ENCODE measurements at regions not wholly inside any gene's neighbourhood (a gene's known extent, or its start where the extent isn't known, plus 50 kb on each side); places are given as distances from the start of the nearest gene placed in this dataset.

DNA sequence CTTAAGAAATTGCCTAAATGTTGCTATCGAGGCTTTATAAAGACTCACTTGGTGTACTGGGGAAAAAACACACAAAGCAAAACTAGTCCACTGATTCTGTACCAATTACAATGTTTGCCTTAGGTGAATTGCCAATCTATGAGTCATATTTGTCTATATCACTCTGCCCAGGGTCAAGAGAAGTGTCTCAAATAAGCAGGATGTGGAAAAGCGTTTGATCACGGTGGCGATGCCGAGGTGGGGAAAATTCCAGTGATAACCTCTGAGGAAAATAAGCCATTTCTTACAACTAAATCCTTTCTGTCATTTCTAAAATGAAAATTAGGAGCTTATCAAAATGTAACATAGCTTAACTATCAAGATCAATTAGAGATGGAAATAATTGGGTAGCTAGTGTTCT lies 148.6 kb upstream of the DIO3 start:
- Histone ChIP-seq H3K4me3 (ENCODE audit: low read depth, low read length) (no peak overlapping the region), H3K79me2 (ENCODE audit: control insufficient read depth, insufficient read depth, low read length, unreplicated experiment) (no peaks in the 10 kb centered on the region), H3K27ac (ENCODE audit: low read depth, low read length) (no peak overlapping the region), H3K27me3 (ENCODE audit: insufficient read depth, low read length) (peaks cover 32% of the 10 kb centered on the region), H3K4me1 (ENCODE audit: control insufficient read depth, insufficient read depth, low read length, unreplicated experiment) (peaks cover 10% of the 10 kb centered on the region), H3K36me3 (ENCODE audit: insufficient read depth, low read length) (no peaks in the 10 kb centered on the region), H2AFZ (ENCODE audit: low read length, unreplicated experiment) (no peak overlapping the region)

DNA sequence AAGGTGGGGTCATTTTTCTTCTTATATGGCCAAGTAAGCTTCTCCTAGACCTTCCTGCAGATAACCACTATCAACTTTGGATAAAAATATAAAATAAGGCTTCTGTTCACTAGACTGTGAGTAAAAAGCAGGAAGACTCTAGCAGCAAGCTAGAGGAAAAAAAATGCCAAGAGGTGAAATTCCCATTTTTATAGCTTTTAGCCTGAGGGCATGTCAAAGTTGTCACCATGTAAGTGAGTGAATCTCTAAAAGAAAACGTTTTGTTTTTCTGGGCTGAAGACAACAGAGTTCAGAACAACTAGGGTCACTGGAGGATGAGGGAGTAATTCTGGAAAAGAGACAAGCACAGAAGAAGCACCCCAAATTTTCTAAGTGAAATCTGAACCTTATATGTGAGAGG lies 143.9 kb upstream of the DIO3 start:
- no peak overlapping the region for H3K4me3 ChIP-seq (ENCODE audit: low read depth, low read length)
- H3K79me2 ChIP-seq (ENCODE audit: control insufficient read depth, insufficient read depth, low read length, unreplicated experiment): no peaks in the 10 kb centered on the region
- no peak overlapping the region for H2AFZ ChIP-seq (ENCODE audit: low read length, unreplicated experiment)
- H3K36me3 ChIP-seq (ENCODE audit: insufficient read depth, low read length): no peaks in the 10 kb centered on the region
- no peak overlapping the region for H3K27ac ChIP-seq (ENCODE audit: low read depth, low read length)
- peaks cover 41% of the 10 kb centered on the region for H3K27me3 ChIP-seq (ENCODE audit: insufficient read depth, low read length)
- H3K4me1 ChIP-seq (ENCODE audit: control insufficient read depth, insufficient read depth, low read length, unreplicated experiment): no peaks in the 10 kb centered on the region

DNA sequence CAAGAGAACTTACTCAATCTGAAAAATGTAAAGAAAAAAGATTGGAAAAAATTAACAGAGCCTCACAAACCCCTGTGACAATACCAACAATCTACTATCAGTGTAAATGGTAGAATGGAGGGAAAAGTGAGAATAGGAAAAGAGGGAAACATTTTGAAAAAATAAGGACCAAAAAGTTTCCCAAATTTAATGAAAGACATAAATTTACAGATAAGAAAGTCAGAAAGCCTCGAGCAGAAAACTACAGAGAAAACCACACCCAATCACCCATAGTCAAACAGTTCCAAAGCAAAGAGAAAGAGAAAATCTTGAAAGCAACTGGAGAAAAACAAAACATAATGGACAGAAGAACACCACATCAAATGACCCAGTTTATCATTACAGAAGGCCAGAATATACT lies 142.7 kb upstream of the DIO3 start:
- H3K27ac ChIP-seq (ENCODE audit: low read depth, low read length): no peak overlapping the region

DNA sequence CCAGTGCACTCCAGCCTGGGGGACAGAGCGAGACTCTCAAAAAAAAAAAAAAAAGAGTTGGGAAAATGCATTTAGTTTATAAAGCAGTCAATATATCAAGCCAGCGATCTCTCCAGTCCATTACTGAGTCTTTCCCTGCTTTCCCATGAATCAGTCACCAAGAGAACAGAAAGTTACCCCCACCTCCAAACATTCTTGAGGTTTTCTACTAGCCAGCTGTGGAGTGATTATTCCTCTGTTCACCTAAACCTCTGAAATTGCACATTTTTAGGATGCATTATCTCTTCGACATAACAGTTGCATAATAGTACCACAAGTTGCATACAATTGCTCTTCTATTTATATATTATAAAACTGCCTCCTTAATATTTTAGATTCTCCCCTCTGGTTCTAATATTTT lies 134.8 kb upstream of the DIO3 start:
- H3K27ac ChIP-seq (ENCODE audit: low read depth, low read length): no peak overlapping the region
- no peaks in the 10 kb centered on the region for H3K79me2 ChIP-seq (ENCODE audit: control insufficient read depth, insufficient read depth, low read length, unreplicated experiment)
- no peak overlapping the region for H3K4me3 ChIP-seq (ENCODE audit: low read depth, low read length)
- H3K4me1 ChIP-seq (ENCODE audit: control insufficient read depth, insufficient read depth, low read length, unreplicated experiment): no peaks in the 10 kb centered on the region
- no peak overlapping the region for H2AFZ ChIP-seq (ENCODE audit: low read length, unreplicated experiment)
- H3K27me3 ChIP-seq (ENCODE audit: insufficient read depth, low read length): peaks cover 27% of the 10 kb centered on the region
- no peaks in the 10 kb centered on the region for H3K36me3 ChIP-seq (ENCODE audit: insufficient read depth, low read length)

More for the DNA sequence above, 142.7 kb upstream of the DIO3 start:
- H3K79me2 ChIP-seq (ENCODE audit: control insufficient read depth, insufficient read depth, low read length, unreplicated experiment): no peaks in the 10 kb centered on the region
- no peak overlapping the region for H2AFZ ChIP-seq (ENCODE audit: low read length, unreplicated experiment)
- no peaks in the 10 kb centered on the region for H3K4me1 ChIP-seq (ENCODE audit: control insufficient read depth, insufficient read depth, low read length, unreplicated experiment)
- no peaks in the 10 kb centered on the region for H3K36me3 ChIP-seq (ENCODE audit: insufficient read depth, low read length)
- no peak overlapping the region for H3K4me3 ChIP-seq (ENCODE audit: low read depth, low read length)
- H3K27me3 ChIP-seq (ENCODE audit: insufficient read depth, low read length): peaks cover 47% of the 10 kb centered on the region

DNA sequence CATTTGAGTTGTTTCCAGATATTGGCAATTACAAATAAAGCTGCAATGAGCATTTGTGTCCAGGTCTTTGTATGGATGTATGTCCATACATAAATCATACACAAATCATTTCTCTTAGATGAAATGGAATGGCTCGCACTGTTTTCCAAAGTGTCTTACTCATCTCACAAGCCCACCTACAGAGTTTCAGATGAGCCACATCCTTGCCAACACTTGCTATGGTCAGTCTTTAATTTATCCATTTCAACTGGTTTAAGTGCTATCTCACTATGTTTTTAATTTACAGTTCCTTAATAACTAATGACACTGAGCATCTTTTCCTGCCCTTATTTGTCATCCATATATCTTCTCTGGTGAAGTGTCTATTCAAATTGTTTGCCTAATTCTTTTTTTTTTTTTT lies 132.9 kb upstream of the DIO3 start:
- Histone ChIP-seq H3K79me2 (ENCODE audit: control insufficient read depth, insufficient read depth, low read length, unreplicated experiment) (no peaks in the 10 kb centered on the region), H3K27ac (ENCODE audit: low read depth, low read length) (no peak overlapping the region), H3K4me3 (ENCODE audit: low read depth, low read length) (no peak overlapping the region), H3K36me3 (ENCODE audit: insufficient read depth, low read length) (no peaks in the 10 kb centered on the region), H3K4me1 (ENCODE audit: control insufficient read depth, insufficient read depth, low read length, unreplicated experiment) (no peaks in the 10 kb centered on the region), H2AFZ (ENCODE audit: low read length, unreplicated experiment) (no peak overlapping the region), H3K27me3 (ENCODE audit: insufficient read depth, low read length) (peaks cover 37% of the 10 kb centered on the region)

DNA sequence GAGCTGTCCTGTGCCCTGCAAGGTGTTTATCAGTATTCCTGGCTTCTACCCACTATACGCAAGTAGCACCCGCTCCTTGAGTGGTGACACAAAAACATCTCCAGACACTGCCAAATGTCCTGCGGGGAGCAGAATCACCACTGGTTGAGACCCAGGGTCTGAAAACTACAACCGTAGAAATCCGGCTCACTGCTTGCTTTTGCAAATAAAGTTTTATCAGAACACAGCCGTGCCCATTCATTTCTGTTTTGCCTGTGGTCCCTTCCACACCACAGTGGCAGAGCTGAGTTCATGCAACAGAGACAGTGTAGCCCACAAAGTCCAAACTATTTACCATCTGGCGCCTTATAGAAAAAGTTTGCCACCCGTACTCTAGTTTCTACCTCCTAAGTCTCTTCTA lies 125.7 kb upstream of the DIO3 start:
- Histone ChIP-seq H3K4me1 (ENCODE audit: control insufficient read depth, insufficient read depth, low read length, unreplicated experiment) (no peaks in the 10 kb centered on the region), H2AFZ (ENCODE audit: low read length, unreplicated experiment) (no peak overlapping the region), H3K27me3 (ENCODE audit: insufficient read depth, low read length) (peaks cover 27% of the 10 kb centered on the region), H3K27ac (ENCODE audit: low read depth, low read length) (no peak overlapping the region), H3K79me2 (ENCODE audit: control insufficient read depth, insufficient read depth, low read length, unreplicated experiment) (no peaks in the 10 kb centered on the region), H3K36me3 (ENCODE audit: insufficient read depth, low read length) (no peaks in the 10 kb centered on the region), H3K4me3 (ENCODE audit: low read depth, low read length) (no peak overlapping the region)

DNA sequence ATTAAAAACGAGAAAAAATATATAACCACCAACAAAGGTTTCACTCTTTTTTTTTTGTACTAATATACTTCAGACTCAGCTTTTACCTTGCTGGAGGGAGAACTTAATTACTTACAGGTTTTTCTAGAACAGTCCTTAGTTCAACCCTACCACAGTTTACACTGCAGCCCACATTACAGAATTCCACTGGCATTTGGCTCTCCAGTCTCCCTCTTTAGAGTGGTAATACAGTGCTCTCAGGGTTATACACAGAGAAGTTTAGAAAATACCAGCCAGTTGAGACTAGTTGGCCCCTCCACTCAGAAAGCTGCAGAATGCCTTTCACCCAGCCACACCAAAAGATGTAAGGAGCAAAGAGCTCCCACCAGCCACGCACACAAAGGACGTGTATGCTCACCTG lies 122.3 kb upstream of the DIO3 start:
- Histone ChIP-seq H3K27me3 (ENCODE audit: insufficient read depth, low read length) (peaks cover 14% of the 10 kb centered on the region), H3K27ac (ENCODE audit: low read depth, low read length) (no peak overlapping the region), H3K4me3 (ENCODE audit: low read depth, low read length) (no peak overlapping the region), H3K36me3 (ENCODE audit: insufficient read depth, low read length) (no peaks in the 10 kb centered on the region), H3K79me2 (ENCODE audit: control insufficient read depth, insufficient read depth, low read length, unreplicated experiment) (no peaks in the 10 kb centered on the region), H2AFZ (ENCODE audit: low read length, unreplicated experiment) (no peak overlapping the region), H3K4me1 (ENCODE audit: control insufficient read depth, insufficient read depth, low read length, unreplicated experiment) (peaks cover 5% of the 10 kb centered on the region)

DNA sequence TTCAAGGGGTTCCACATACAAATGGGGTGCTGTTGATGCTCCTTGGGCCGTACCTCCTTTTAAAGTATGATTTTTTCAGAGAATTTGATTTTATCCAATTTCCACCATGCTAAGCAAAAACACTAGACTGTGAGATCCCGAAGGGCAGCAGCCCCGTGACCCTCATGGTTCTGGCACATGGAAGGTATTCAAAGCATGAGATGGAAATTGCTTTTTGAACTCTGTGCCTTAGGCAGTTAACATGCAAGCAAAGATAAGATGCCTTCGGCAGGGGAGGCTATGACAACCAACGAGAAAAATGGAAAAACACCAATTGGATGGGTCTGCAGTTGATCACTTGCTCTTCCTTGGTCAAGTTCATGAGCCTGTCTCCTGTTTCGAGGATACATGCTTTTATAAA lies 120.8 kb upstream of the DIO3 start:
- Histone ChIP-seq H3K79me2 (ENCODE audit: control insufficient read depth, insufficient read depth, low read length, unreplicated experiment) (no peaks in the 10 kb centered on the region), H3K36me3 (ENCODE audit: insufficient read depth, low read length) (no peaks in the 10 kb centered on the region), H3K27ac (ENCODE audit: low read depth, low read length) (no peak overlapping the region), H3K27me3 (ENCODE audit: insufficient read depth, low read length) (peaks cover 14% of the 10 kb centered on the region), H3K4me1 (ENCODE audit: control insufficient read depth, insufficient read depth, low read length, unreplicated experiment) (peaks cover 6% of the 10 kb centered on the region), H3K4me3 (ENCODE audit: low read depth, low read length) (no peak overlapping the region), H2AFZ (ENCODE audit: low read length, unreplicated experiment) (no peak overlapping the region)

DNA sequence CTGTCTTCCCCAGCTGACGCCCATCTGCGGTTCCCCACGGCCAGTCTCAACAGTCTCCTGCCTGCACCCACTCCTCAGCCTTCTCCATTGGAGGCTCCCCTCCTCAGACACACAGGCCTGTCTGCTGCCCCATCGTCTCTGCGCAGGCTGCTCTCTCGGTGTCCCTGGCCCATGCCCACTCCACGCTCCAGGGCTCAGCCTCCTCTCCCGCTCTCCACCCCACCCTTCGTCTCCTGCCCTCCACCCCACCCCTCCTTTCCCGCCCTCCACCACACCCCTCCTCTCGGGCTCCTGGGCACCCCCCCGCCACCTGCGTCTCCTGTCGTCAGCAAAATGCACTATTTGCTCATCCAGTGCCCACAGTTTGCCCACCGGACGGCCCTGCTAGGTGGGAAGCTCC lies 119.6 kb upstream of the DIO3 start:
- Histone ChIP-seq H3K4me3 (ENCODE audit: low read depth, low read length) (no peak overlapping the region), H3K27me3 (ENCODE audit: insufficient read depth, low read length) (peaks cover 14% of the 10 kb centered on the region), H2AFZ (ENCODE audit: low read length, unreplicated experiment) (no peak overlapping the region), H3K79me2 (ENCODE audit: control insufficient read depth, insufficient read depth, low read length, unreplicated experiment) (no peaks in the 10 kb centered on the region), H3K27ac (ENCODE audit: low read depth, low read length) (no peak overlapping the region), H3K4me1 (ENCODE audit: control insufficient read depth, insufficient read depth, low read length, unreplicated experiment) (peaks cover 6% of the 10 kb centered on the region), H3K36me3 (ENCODE audit: insufficient read depth, low read length) (no peaks in the 10 kb centered on the region)

DNA sequence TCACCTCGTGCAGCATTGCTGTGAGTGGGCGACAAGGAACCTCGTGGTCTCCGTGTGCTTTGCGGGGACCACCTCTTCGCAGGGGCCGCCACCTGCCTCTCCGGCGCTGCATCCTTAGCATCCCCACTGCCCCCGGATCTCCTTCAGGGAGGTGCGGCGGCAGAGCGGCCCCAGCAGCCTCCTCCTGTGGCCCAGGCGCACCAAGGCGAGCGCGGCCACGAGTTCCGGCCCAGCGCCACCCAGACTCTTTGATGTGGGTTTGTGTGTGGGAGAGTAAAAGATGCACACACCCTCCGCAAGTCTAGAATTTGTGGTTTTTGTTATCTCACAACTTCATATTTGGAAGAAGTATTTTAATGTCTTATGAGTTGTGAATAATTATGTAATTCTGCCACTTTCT lies 118.8 kb upstream of the DIO3 start:
- Histone ChIP-seq H3K27ac (ENCODE audit: low read depth, low read length) (no peak overlapping the region), H3K4me1 (ENCODE audit: control insufficient read depth, insufficient read depth, low read length, unreplicated experiment) (peaks cover 6% of the 10 kb centered on the region), H2AFZ (ENCODE audit: low read length, unreplicated experiment) (no peak overlapping the region), H3K36me3 (ENCODE audit: insufficient read depth, low read length) (no peaks in the 10 kb centered on the region), H3K27me3 (ENCODE audit: insufficient read depth, low read length) (peaks cover 11% of the 10 kb centered on the region), H3K79me2 (ENCODE audit: control insufficient read depth, insufficient read depth, low read length, unreplicated experiment) (no peaks in the 10 kb centered on the region), H3K4me3 (ENCODE audit: low read depth, low read length) (no peak overlapping the region)

DNA sequence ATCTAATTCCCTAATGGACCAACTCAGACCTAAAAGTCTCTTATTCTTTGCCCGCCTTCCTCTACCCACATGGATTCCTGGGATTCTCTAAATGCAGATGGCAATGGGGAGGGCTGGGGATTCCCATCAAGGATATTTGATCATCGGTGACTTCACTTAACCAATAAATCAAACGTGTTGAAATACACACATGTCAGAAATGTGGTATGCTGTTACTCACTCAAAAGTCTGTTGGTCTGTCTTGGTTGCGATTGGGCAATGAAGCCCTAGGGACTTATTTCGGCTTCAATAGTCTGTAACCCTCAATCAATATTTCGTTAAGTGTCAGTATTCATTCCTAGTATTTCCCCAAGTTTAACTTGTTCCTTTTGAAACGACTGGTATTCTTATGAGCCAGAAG lies 117.2 kb upstream of the DIO3 start:
- H3K4me1 ChIP-seq (ENCODE audit: control insufficient read depth, insufficient read depth, low read length, unreplicated experiment): peaks cover 6% of the 10 kb centered on the region
- H2AFZ ChIP-seq (ENCODE audit: low read length, unreplicated experiment): no peak overlapping the region
- no peaks in the 10 kb centered on the region for H3K79me2 ChIP-seq (ENCODE audit: control insufficient read depth, insufficient read depth, low read length, unreplicated experiment)
- no peak overlapping the region for H3K27ac ChIP-seq (ENCODE audit: low read depth, low read length)
- H3K4me3 ChIP-seq (ENCODE audit: low read depth, low read length): no peak overlapping the region
- H3K27me3 ChIP-seq (ENCODE audit: insufficient read depth, low read length): peaks cover 14% of the 10 kb centered on the region
- H3K36me3 ChIP-seq (ENCODE audit: insufficient read depth, low read length): no peaks in the 10 kb centered on the region

DNA sequence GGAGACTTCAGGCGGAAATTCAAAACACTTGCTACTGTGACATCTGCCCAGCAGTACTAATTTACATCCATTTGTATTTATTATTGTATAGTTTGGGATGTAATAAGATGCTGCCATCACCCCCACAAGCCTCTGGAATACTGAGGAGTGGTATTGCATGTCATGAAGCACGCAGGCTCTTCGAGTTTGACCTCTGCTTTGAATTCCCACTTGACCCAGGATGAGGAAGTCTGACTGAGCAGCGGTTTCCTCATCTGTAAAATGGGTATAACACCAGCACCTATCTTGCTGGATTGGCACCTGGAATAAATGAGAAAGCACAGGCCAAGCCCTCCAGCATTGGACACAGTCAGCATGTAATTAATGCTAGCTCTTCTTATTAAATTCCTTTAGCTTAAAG lies 116.0 kb upstream of the DIO3 start:
- H2AFZ ChIP-seq (ENCODE audit: low read length, unreplicated experiment): no peak overlapping the region
- no peak overlapping the region for H3K4me3 ChIP-seq (ENCODE audit: low read depth, low read length)
- H3K4me1 ChIP-seq (ENCODE audit: control insufficient read depth, insufficient read depth, low read length, unreplicated experiment): peaks cover 6% of the 10 kb centered on the region
- H3K27me3 ChIP-seq (ENCODE audit: insufficient read depth, low read length): peaks cover 14% of the 10 kb centered on the region
- no peaks in the 10 kb centered on the region for H3K36me3 ChIP-seq (ENCODE audit: insufficient read depth, low read length)
- no peak overlapping the region for H3K27ac ChIP-seq (ENCODE audit: low read depth, low read length)
- no peaks in the 10 kb centered on the region for H3K79me2 ChIP-seq (ENCODE audit: control insufficient read depth, insufficient read depth, low read length, unreplicated experiment)
